ENCODE measurements at regions not wholly inside any gene's neighbourhood (a gene's known extent, or its start where the extent isn't known, plus 50 kb on each side); places are given as distances from the start of the nearest gene placed in this dataset.
A peak's percentile ranks its signal among the peaks of the same experiment; 100 is the strongest.

- no peak overlapping the region for H2AFZ ChIP-seq (ENCODE audit: low read length)
- H2BK12ac ChIP-seq (ENCODE audit: low read length) = peak overlapping the region; percentile 19
- no peak overlapping the region for H3K4ac ChIP-seq (ENCODE audit: low read length)
- H3K4me1 ChIP-seq (ENCODE audit: control insufficient read depth in 2 of 2, insufficient read depth in 1 of 2, low read depth in 1 of 2, low read length in 2 of 2) = peaks cover 0 to 13% of the 10 kb centered on the region in 2 donors
- no peak overlapping the region for H4K8ac ChIP-seq (ENCODE audit: low read depth, low read length)
- H3K9me3 ChIP-seq (replicated peaks in 1 of 2; ENCODE audit: control insufficient read depth in 2 of 2, insufficient read depth in 1 of 2, low read depth in 1 of 2, low read length in 2 of 2) = no peaks in the 10 kb centered on the region
- no peak for DNase-seq (ENCODE audit: low spot score)
- no peak overlapping the region for H3K4me3 ChIP-seq (ENCODE audit: low read length in 2 of 2)
- no peak overlapping the region for H2BK5ac ChIP-seq (ENCODE audit: low read length)
- no CpG with 5 or more reads among the region's 3 CpGs for whole genome bisulfite sequencing, 2 donors (ENCODE audit: extremely low coverage in 2 of 2, insufficient read length in 2 of 2, insufficient replicate concordance in 1 of 2)
- H3K27me3 ChIP-seq (ENCODE audit: control insufficient read depth in 3 of 3, insufficient read depth in 3 of 3, low read depth in 1 of 3, low read length in 3 of 3) = no peaks in the 10 kb centered on the region
- H3K79me1 ChIP-seq (ENCODE audit: low read depth, low read length) = no peaks in the 10 kb centered on the region
- H3K36me3 ChIP-seq (replicated peaks in 1 of 2; ENCODE audit: control insufficient read depth in 2 of 2, insufficient read depth in 2 of 2, low read length in 2 of 2) = no peaks in the 10 kb centered on the region
- H2AK5ac ChIP-seq (ENCODE audit: low read depth, low read length) = no peak overlapping the region
- H3K4me2 ChIP-seq (ENCODE audit: insufficient read depth, low read length, poor library complexity, severe bottlenecking) = no peak overlapping the region
- peak overlapping the region; percentile 14 for H4K91ac ChIP-seq (ENCODE audit: low read depth, low read length, poor library complexity)
- H3K9ac ChIP-seq (ENCODE audit: low read depth, low read length, poor library complexity) = peak overlapping the region; percentile 5
- H2BK15ac ChIP-seq (ENCODE audit: low read length) = peak overlapping the region; percentile 51
- peak overlapping the region; percentile 50 for H3K18ac ChIP-seq (ENCODE audit: low read length)
- no peak overlapping the region for H2BK120ac ChIP-seq (ENCODE audit: low read depth, low read length)
- H3K14ac ChIP-seq (ENCODE audit: low read length) = no peak overlapping the region
- no peak overlapping the region for H3K23ac ChIP-seq (ENCODE audit: low read depth, low read length, poor library complexity)
- H3K27ac ChIP-seq (replicated peaks; ENCODE audit: low read length) = no peak overlapping the region
Observed at GRCh38 chr3:44032487-44032886, 209.2 kb upstream of the TOPAZ1 start.

GRCh38 chr3:44033123-44033522 is 208.6 kb upstream of the TOPAZ1 start:
- no peak for DNase-seq (ENCODE audit: low spot score)
- H3K27ac ChIP-seq (replicated peaks; ENCODE audit: low read length) = no peak overlapping the region
- no peak overlapping the region for H3K4me2 ChIP-seq (ENCODE audit: insufficient read depth, low read length, poor library complexity, severe bottlenecking)
- no peak overlapping the region for H2BK12ac ChIP-seq (ENCODE audit: low read length)
- no peak overlapping the region for H4K91ac ChIP-seq (ENCODE audit: low read depth, low read length, poor library complexity)
- no peak overlapping the region for H4K8ac ChIP-seq (ENCODE audit: low read depth, low read length)
- WGBS, 2 donors (ENCODE audit: extremely low coverage in 2 of 2, insufficient read length in 2 of 2, insufficient replicate concordance in 1 of 2) = no CpG with 5 or more reads among the region's 2 CpGs
- H3K27me3 ChIP-seq (ENCODE audit: control insufficient read depth in 3 of 3, insufficient read depth in 3 of 3, low read depth in 1 of 3, low read length in 3 of 3) = no peaks in the 10 kb centered on the region
- no peak overlapping the region for H3K23ac ChIP-seq (ENCODE audit: low read depth, low read length, poor library complexity)
- no peak overlapping the region for H2AFZ ChIP-seq (ENCODE audit: low read length)
- no peaks in the 10 kb centered on the region for H3K36me3 ChIP-seq (replicated peaks in 1 of 2; ENCODE audit: control insufficient read depth in 2 of 2, insufficient read depth in 2 of 2, low read length in 2 of 2)
- H3K4ac ChIP-seq (ENCODE audit: low read length) = no peak overlapping the region
- no peak overlapping the region for H3K9ac ChIP-seq (ENCODE audit: low read depth, low read length, poor library complexity)
- no peak overlapping the region for H2BK5ac ChIP-seq (ENCODE audit: low read length)
- no peaks in the 10 kb centered on the region for H3K9me3 ChIP-seq (replicated peaks in 1 of 2; ENCODE audit: control insufficient read depth in 2 of 2, insufficient read depth in 1 of 2, low read depth in 1 of 2, low read length in 2 of 2)
- H2AK5ac ChIP-seq (ENCODE audit: low read depth, low read length) = no peak overlapping the region
- H3K18ac ChIP-seq (ENCODE audit: low read length) = no peak overlapping the region
- H3K4me3 ChIP-seq (ENCODE audit: low read length in 2 of 2) = peak overlapping the region in 1 of 2 donors; percentile 7
- no peak overlapping the region for H2BK120ac ChIP-seq (ENCODE audit: low read depth, low read length)
- H3K79me1 ChIP-seq (ENCODE audit: low read depth, low read length) = no peaks in the 10 kb centered on the region
- H3K4me1 ChIP-seq (ENCODE audit: control insufficient read depth in 2 of 2, insufficient read depth in 1 of 2, low read depth in 1 of 2, low read length in 2 of 2) = peaks cover 0 to 13% of the 10 kb centered on the region in 2 donors
- no peak overlapping the region for H2BK15ac ChIP-seq (ENCODE audit: low read length)
- H3K14ac ChIP-seq (ENCODE audit: low read length) = no peak overlapping the region

DNA sequence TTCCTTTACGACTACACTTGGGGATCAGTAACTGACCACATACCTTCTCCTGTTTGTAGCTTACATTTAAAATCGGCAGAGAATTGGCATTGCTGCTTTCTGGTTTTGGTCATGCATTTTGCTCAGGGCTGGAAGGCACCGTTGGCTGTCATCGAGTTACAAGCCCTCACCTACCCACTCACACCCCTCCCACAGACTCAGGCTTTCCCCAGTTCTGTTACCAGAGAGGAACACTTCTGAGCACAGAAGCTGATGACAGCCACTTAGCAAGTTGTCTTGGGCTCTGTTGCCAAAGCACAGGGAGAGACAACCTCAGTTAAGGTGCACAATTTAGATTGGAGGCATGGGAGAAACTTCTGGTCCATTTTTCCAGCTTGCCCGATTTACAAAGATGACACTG is 204.8 kb upstream of the TOPAZ1 start:
- no peak overlapping the region for H2BK15ac ChIP-seq (ENCODE audit: low read length)
- no peak overlapping the region for H3K18ac ChIP-seq (ENCODE audit: low read length)
- H3K27me3 ChIP-seq (ENCODE audit: control insufficient read depth in 3 of 3, insufficient read depth in 3 of 3, low read depth in 1 of 3, low read length in 3 of 3) = no peaks in the 10 kb centered on the region
- no peak overlapping the region for H2BK12ac ChIP-seq (ENCODE audit: low read length)
- H2AFZ ChIP-seq (ENCODE audit: low read length) = no peak overlapping the region
- H3K27ac ChIP-seq (replicated peaks; ENCODE audit: low read length) = no peak overlapping the region
- no peaks in the 10 kb centered on the region for H3K79me1 ChIP-seq (ENCODE audit: low read depth, low read length)
- H3K36me3 ChIP-seq (replicated peaks in 1 of 2; ENCODE audit: control insufficient read depth in 2 of 2, insufficient read depth in 2 of 2, low read length in 2 of 2) = no peaks in the 10 kb centered on the region
- H2AK5ac ChIP-seq (ENCODE audit: low read depth, low read length) = no peak overlapping the region
- no peak overlapping the region for H3K4ac ChIP-seq (ENCODE audit: low read length)
- H2BK5ac ChIP-seq (ENCODE audit: low read length) = no peak overlapping the region
- WGBS, 2 donors (ENCODE audit: extremely low coverage in 2 of 2, insufficient read length in 2 of 2, insufficient replicate concordance in 1 of 2) = no CpG with 5 or more reads among the region's 5 CpGs
- H3K23ac ChIP-seq (ENCODE audit: low read depth, low read length, poor library complexity) = no peak overlapping the region
- H3K4me2 ChIP-seq (ENCODE audit: insufficient read depth, low read length, poor library complexity, severe bottlenecking) = no peak overlapping the region
- no peak overlapping the region for H3K14ac ChIP-seq (ENCODE audit: low read length)
- no peak overlapping the region for H4K8ac ChIP-seq (ENCODE audit: low read depth, low read length)
- H2BK120ac ChIP-seq (ENCODE audit: low read depth, low read length) = no peak overlapping the region
- H4K91ac ChIP-seq (ENCODE audit: low read depth, low read length, poor library complexity) = no peak overlapping the region
- no peak overlapping the region for H3K4me3 ChIP-seq (ENCODE audit: low read length in 2 of 2)
- no peak overlapping the region for H3K9ac ChIP-seq (ENCODE audit: low read depth, low read length, poor library complexity)
- no peaks in the 10 kb centered on the region for H3K9me3 ChIP-seq (replicated peaks in 1 of 2; ENCODE audit: control insufficient read depth in 2 of 2, insufficient read depth in 1 of 2, low read depth in 1 of 2, low read length in 2 of 2)
- H3K4me1 ChIP-seq (ENCODE audit: control insufficient read depth in 2 of 2, insufficient read depth in 1 of 2, low read depth in 1 of 2, low read length in 2 of 2) = peaks cover 0 to 11% of the 10 kb centered on the region in 2 donors
- no peak for DNase-seq (ENCODE audit: low spot score)

DNA sequence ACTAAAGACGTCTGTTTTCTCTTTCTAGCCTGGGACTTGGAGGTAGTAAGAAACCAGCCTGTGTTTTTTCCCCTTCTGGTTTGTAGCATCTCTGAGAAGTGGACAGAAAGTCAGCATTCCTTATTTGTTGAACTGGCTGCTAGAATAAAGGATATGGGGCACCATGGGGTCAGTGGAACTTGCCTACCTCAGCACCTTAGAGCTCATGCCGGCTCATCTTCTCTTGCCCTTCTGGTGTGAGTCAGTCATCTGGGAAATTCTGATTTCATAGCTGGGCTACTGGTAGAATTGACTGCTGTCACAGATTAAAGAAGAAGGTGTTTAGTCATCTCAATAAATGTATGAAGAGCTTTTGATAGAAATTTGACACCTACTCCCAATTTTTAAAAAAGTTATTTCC is 202.7 kb upstream of the TOPAZ1 start:
- Histone ChIP-seq H2BK12ac (ENCODE audit: low read length) (no peak overlapping the region), H2AK5ac (ENCODE audit: low read depth, low read length) (no peak overlapping the region), H3K4me1 (ENCODE audit: control insufficient read depth in 2 of 2, insufficient read depth in 1 of 2, low read depth in 1 of 2, low read length in 2 of 2) (no peaks in the 10 kb centered on the region), H4K8ac (ENCODE audit: low read depth, low read length) (no peak overlapping the region), H3K4ac (ENCODE audit: low read length) (no peak overlapping the region), H2BK5ac (ENCODE audit: low read length) (no peak overlapping the region), H3K9me3 (replicated peaks in 1 of 2; ENCODE audit: control insufficient read depth in 2 of 2, insufficient read depth in 1 of 2, low read depth in 1 of 2, low read length in 2 of 2) (no peaks in the 10 kb centered on the region), H2AFZ (ENCODE audit: low read length) (no peak overlapping the region), H3K36me3 (replicated peaks in 1 of 2; ENCODE audit: control insufficient read depth in 2 of 2, insufficient read depth in 2 of 2, low read length in 2 of 2) (no peaks in the 10 kb centered on the region), H3K27ac (replicated peaks; ENCODE audit: low read length) (no peak overlapping the region), H3K79me1 (ENCODE audit: low read depth, low read length) (no peaks in the 10 kb centered on the region), H3K27me3 (ENCODE audit: control insufficient read depth in 3 of 3, insufficient read depth in 3 of 3, low read depth in 1 of 3, low read length in 3 of 3) (no peaks in the 10 kb centered on the region), H4K91ac (ENCODE audit: low read depth, low read length, poor library complexity) (no peak overlapping the region), H2BK15ac (ENCODE audit: low read length) (no peak overlapping the region), H3K14ac (ENCODE audit: low read length) (no peak overlapping the region), H3K18ac (ENCODE audit: low read length) (no peak overlapping the region), H2BK120ac (ENCODE audit: low read depth, low read length) (no peak overlapping the region), H3K4me3 (ENCODE audit: low read length in 2 of 2) (no peak overlapping the region), H3K4me2 (ENCODE audit: insufficient read depth, low read length, poor library complexity, severe bottlenecking) (no peak overlapping the region), H3K9ac (ENCODE audit: low read depth, low read length, poor library complexity) (no peak overlapping the region), H3K23ac (ENCODE audit: low read depth, low read length, poor library complexity) (no peak overlapping the region)
- no peak for DNase-seq (ENCODE audit: low spot score)
- no CpG with 5 or more reads among the region's 2 CpGs for WGBS, 2 donors (ENCODE audit: extremely low coverage in 2 of 2, insufficient read length in 2 of 2, insufficient replicate concordance in 1 of 2)

Measured in neuronal stem cell (in vitro differentiated cells).